ENCODE measurements at regions not wholly inside any gene's neighbourhood (a gene's known extent, or its start where the extent isn't known, plus 50 kb on each side); places are given as distances from the start of the nearest gene placed in this dataset.
A peak's percentile ranks its signal among the peaks of the same experiment; 100 is the strongest.

DNA sequence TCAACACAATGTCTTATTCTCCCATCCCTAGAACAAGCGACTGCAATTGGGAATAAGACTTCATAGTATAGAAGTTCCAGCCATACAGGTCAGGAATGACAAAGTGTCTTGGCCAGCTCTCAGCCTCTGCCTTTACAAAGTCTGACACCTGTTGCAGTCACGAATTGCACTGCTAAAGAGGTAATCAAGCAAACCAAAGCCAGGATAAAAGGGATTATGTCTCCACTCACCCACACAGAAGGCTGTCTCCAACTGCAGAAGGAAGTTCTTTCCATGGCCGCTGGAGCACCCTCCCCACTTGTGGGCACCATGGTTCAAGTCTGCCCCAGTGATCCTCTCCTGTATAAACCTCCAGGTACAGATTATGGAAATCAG, 114.8 kb upstream of the PKDCC start:
- peak overlapping the region; percentile 16 for H3K4me3 ChIP-seq
- DNase-seq, result no peak
- intact Hi-C loops (cut with DNase I), result loop anchor here in 1 of 2 donors (5.0 kb wide), 1 partner anchor 34 kb away; no protein-coding TSS in a partner anchor
- peaks cover 38% of the 10 kb centered on the region for H3K4me1 ChIP-seq
- H3K36me3 ChIP-seq (ENCODE audit: insufficient read depth in 1 of 2, low read depth in 1 of 2), result no peaks in the 10 kb centered on the region
- H3K27ac ChIP-seq, result peak overlapping the region; percentile 59
- WGBS, 3 donors, result 25 to 34% (median 27%) methylated on average over 3 of the region's 3 CpGs
- H3K9me3 ChIP-seq, result no peaks in the 10 kb centered on the region
- peak; percentile 16 to 66 (median 52) for ATAC-seq
- no peaks in the 10 kb centered on the region for H3K27me3 ChIP-seq (ENCODE audit: insufficient read depth in 3 of 3, low read length in 2 of 3)
- TF ChIP-seq, protein P1, sequence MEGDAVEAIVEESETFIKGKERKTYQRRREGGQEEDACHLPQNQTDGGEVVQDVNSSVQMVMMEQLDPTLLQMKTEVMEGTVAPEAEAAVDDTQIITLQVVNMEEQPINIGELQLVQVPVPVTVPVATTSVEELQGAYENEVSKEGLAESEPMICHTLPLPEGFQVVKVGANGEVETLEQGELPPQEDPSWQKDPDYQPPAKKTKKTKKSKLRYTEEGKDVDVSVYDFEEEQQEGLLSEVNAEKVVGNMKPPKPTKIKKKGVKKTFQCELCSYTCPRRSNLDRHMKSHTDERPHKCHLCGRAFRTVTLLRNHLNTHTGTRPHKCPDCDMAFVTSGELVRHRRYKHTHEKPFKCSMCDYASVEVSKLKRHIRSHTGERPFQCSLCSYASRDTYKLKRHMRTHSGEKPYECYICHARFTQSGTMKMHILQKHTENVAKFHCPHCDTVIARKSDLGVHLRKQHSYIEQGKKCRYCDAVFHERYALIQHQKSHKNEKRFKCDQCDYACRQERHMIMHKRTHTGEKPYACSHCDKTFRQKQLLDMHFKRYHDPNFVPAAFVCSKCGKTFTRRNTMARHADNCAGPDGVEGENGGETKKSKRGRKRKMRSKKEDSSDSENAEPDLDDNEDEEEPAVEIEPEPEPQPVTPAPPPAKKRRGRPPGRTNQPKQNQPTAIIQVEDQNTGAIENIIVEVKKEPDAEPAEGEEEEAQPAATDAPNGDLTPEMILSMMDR (IDR thresholded peaks at IDR 0.05), result no peak

DNA sequence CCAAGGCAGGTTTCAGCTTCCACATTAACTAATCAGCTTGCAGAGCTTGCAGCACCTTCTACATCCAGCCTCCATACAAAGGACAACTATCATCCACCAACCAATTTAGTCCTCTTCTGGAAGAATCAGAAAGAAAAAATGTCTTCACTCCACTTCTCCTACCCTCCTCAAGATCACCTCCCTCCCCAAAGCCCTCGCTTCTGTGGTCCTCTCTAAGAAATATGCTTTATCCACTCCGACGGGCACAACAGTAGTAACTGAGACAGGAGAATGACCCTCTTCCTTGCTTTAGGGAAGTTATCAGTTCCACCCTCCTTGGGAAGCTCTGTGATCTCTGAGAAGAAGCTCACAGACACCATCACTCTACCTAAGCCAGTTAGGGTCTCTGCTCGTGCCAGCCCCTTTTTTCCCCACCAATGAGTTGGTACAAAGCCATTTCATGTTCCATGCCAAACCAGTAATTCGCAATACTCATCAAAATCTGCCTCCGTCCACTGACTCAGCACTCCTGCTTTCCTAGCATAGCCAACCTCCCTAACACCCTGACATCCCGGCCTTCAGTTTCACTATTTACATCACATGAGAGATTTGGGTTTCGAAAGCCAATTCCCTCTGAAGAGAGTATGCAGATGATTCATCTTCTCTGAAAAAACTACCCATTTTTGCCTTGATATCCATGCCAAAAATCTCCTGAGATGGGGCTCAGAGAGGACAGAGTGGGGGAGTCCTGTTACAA, 114.1 kb upstream of the PKDCC start:
- ATAC-seq (peak in 2 of 4 donors; percentile 10 to 32), DNase-seq (no peak)
- intact Hi-C loops (cut with DNase I), result loop anchor here in 1 of 2 donors (5.0 kb wide), 1 partner anchor 34 kb away; no protein-coding TSS in a partner anchor
- Histone ChIP-seq H3K4me1 (peaks cover 32% of the 10 kb centered on the region), H3K27ac (peak overlapping the region; percentile 36), H3K27me3 (ENCODE audit: insufficient read depth in 3 of 3, low read length in 2 of 3) (no peaks in the 10 kb centered on the region), H3K9me3 (no peaks in the 10 kb centered on the region), H3K36me3 (ENCODE audit: insufficient read depth in 1 of 2, low read depth in 1 of 2) (no peaks in the 10 kb centered on the region), H3K4me3 (no peak overlapping the region)
- 73 to 85% (median 79%) methylated on average over 8 of the region's 8 CpGs for WGBS, 3 donors
- TF ChIP-seq, protein P1 (IDR thresholded peaks at IDR 0.05), result no peak

DNA sequence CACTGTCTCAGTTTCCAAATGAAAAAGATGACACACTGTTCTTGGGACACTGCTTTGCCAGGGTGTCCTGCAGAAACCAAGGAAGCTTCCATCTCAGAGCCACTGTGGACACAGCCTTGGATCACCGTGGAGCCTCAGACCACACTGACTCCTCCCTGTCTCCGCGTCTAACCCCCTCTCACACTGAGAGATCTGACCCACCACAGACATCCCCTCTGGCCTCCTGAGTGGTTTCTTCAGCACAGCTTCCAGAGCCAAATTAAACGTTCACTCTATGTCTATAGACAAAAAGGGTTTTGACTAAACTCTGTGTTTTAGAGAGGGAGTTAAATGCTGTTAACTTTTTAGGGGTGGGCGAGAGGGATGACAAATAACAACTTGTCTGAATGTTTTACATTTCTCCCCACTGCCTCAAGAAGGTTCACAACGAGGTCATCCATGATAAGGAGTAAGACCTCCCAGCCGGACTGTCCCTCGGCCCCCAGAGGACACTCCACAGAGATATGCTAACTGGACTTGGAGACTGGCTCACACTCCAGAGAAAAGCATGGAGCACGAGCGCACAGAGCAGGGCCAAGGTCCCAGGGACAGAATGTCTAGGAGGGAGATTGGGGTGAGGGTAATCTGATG, 113.4 kb upstream of the PKDCC start:
- TF ChIP-seq, protein P1 (IDR thresholded peaks at IDR 0.05), result no peak
- intact Hi-C loops (cut with DNase I), result loop anchor here in 1 of 2 donors (5.0 kb wide), 1 partner anchor 33 kb away; no protein-coding TSS in a partner anchor
- DNase-seq (peak in 1 of 2 donors; percentile 41), ATAC-seq (peak in 1 of 4 donors; percentile 12)
- H3K27me3 ChIP-seq (ENCODE audit: insufficient read depth in 3 of 3, low read length in 2 of 3), result no peaks in the 10 kb centered on the region
- peak overlapping the region; percentile 36 for H3K27ac ChIP-seq
- H3K36me3 ChIP-seq (ENCODE audit: insufficient read depth in 1 of 2, low read depth in 1 of 2), result no peaks in the 10 kb centered on the region
- no peak overlapping the region for H3K4me3 ChIP-seq
- peaks cover 32% of the 10 kb centered on the region for H3K4me1 ChIP-seq
- no peaks in the 10 kb centered on the region for H3K9me3 ChIP-seq
- 69 to 79% (median 78%) methylated on average over 10 of the region's 10 CpGs for WGBS, 3 donors

DNA sequence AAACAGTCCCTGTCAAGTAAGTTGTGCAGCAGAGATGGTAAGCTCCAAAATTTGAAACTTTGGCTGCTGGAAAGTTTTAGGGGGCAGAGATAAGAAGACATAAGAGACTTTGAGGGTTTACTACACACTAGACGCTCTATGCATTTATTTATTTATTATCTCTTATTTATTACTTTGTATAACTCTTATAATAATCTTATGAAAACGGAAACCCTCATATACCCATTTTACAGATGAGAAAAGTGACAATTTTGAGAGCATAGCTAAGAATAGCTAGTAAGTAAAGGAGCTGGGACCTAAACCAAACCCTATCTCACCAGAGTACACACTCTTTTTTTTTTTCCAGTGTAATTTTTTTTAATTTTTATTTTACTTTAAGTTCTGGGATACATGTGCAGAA, 112.8 kb upstream of the PKDCC start:
- H3K36me3 ChIP-seq (ENCODE audit: insufficient read depth in 1 of 2, low read depth in 1 of 2), result no peaks in the 10 kb centered on the region
- no peaks in the 10 kb centered on the region for H3K27me3 ChIP-seq (ENCODE audit: insufficient read depth in 3 of 3, low read length in 2 of 3)
- 74 to 99% (median 99%) methylated on average over 2 of the region's 2 CpGs for WGBS, 3 donors
- H3K4me1 ChIP-seq, result peaks cover 32% of the 10 kb centered on the region
- TF ChIP-seq, protein P1 (IDR thresholded peaks at IDR 0.05), result no peak
- intact Hi-C loops (cut with DNase I), result no loop called here
- no peak for DNase-seq
- no peak overlapping the region for H3K4me3 ChIP-seq
- ATAC-seq, result no peak
- no peaks in the 10 kb centered on the region for H3K9me3 ChIP-seq
- H3K27ac ChIP-seq, result no peak overlapping the region
